HG03558 (cell line): ENCODE measurements at regions not wholly inside any gene's neighbourhood (a gene's known extent, or its start where the extent isn't known, plus 50 kb on each side); places are given as distances from the start of the nearest gene placed in this dataset.

ENCODE experiments used
- ATAC-seq: cut with Tn5 transposase; IDR thresholded peaks from one replicate; pipeline ENCODE4 v1.9.1; 2021; ENCODE audit warnings: moderate number of reproducible peaks; ENCODE audit not compliant: unreplicated experiment; ENCODE audit errors: extremely low read depth

DNA sequence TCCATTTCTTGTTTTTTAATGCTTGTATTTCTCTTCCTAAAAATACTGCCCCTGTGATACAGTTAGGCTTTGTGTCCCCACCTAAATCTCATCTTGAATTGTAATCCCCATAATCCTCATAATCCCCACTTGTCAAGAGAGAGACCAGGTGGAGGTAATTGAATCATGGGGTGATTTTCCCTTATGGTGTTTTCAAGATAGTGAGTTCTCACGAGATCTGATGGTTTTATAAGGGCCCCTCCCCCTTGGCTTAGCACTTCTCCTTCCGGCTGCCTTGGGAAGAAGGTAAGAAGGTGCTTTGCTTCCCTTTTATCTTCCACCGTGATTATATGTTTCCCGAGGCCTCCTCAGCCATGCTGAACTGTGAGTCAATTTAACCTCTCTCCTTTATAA, 227.4 kb downstream of the MAN2A1 start:
- no peak for ATAC-seq

- no peak for ATAC-seq
Measured at GRCh38 chr5:109917966-109918365, 228.2 kb downstream of the MAN2A1 start.

DNA sequence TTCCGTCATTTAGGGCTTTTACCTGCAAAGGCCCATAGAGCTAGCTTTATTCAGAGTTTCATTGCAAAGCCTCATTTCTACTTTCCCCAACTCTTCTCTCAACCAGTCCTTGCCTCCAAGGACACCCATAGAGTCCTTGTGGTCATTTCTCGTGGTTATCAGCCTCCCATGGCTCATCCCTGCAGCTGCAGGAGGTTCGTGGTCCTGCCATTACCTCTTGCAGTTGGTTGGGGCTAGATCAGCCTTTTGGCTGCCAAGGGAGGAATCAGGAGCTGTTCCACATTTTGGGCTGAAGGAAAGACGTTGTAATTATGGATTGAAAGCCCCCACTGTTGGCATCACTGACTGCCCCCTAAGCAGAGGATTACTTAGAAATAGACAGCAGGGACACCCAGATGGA, 231.0 kb downstream of the MAN2A1 start:
- ATAC-seq, result no peak

DNA sequence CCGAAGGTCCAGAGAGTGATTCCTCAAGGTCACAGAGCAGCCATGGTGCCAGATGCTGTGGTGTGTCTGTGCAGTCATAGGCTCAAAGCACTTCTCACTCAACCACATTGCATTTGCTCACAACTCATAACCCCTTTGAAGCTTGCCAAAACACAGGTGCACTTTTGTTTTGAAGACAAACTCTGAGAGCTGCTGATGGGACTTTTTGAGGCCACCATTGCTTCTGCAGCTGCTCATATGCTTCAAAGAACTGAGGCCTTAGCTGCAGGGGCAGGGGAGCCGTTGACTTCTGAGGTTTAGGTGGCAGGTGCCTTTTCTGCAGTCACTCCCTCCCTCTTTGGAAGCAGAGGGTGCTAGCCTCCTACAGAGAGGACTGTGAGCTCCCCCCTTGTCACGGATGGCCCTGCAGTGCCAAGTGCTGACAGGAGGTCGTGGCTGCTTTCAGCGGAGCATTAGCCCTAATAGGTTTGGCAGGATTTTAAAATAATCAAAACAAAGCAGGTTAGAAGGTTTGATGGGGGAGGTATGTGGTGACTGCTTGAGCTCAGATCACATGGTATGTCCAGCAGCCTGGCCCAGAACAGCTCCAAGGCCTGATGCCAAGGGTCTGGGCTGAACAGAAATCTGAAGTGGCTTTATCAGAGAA, 232.1 kb downstream of the MAN2A1 start:
- ATAC-seq, result peak; percentile 26

GRCh38 chr5:109922381-109922995, 232.8 kb downstream of the MAN2A1 start:
- ATAC-seq, result no peak

DNA sequence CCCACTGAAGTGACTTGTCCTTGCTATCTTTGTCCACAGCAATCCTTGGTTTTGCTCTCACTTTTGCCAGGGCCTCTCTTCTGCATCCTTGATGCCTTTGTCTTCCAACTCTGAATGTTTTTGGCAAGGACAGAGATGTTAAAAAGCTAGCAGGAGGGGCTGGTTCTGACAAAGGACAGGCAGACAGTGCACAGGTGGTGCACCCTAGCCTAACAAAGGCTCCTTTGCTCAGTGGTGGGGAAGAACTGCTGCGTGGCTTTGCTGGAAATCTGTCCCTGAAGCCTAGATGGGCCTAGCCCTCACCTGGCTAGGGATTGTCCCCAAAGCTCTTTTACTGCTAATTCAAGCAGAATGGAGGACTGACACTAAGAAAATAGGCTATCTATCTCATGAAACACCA, 233.5 kb downstream of the MAN2A1 start:
- ATAC-seq, result no peak

DNA sequence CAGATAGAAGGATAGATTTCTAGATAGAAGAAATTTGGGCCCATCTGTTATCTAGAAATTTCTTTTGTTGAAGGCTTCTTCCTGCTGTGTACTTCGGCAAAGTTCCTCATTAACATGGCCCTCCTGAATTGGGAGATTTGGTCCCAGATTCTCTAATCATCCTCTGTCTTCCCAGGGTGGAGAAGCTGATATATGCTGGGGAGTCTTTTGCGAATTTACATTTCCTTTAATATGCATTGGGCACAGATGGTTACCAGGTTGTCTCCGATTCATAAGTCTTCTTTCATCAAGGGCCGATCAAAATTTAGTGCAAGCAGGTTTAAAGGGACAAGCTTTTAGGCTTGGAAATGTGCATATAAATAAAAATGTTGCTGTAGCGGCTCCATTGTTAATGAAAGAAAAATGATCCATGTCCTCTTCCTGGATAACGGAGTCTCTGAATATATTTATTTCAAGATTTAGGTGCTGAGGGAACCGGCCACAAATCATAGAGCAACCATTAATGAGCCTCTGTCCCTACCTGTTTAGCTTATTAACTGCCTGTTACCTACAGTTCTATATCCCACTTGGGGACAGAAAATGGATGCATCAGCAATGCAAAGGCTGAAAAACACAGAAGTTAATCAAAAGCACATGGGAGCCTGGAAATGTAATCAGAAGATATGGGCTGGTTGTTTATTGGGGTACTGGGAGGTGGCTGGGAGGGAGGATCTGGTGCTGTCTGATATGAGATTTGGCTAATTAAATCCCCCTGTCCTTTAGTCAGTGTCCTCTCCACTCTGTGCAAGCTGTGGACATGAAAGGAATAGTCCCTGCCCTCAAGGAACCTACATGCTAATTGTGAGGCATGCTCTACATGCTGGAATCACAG, 234.7 kb downstream of the MAN2A1 start:
- no peak for ATAC-seq

DNA sequence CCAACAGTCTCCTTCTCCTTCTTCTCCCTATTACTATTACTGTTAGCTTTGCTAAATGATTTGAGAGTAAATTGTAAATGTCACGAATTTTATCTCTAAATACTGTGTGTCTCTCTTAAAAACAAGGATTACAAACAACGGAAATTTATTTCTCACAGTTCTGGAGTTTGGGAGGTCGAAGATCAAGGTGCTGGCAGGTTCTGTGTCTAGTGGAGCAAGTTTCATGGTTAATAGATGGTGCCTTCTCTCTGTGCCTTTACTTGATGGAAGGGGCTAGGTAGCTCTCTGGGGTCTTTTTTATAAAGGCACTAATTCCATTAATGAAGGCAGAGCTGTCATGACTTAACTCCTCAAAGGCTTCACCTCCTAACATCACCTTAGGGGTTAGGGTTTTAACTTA, 237.9 kb downstream of the MAN2A1 start:
- no peak for ATAC-seq

DNA sequence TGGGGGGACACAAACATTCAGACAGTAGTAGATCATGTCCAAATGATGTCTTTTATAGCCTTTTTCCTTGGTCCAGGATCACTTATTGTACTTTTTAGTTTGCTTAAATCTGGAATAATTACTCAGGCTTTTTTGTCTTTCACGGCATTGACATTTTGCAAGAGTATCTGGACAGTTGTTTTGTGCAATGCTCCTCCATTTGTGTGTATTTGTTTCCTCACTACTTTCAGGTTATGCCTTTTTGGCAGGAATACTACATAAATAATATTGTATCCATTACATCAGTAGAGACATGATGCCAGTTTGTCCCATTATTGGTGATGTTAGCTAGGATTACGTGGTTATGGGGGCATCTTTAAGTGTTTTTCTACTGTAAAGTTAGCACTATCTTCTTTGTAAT, 238.3 kb downstream of the MAN2A1 start:
- ATAC-seq, result no peak

GRCh38 chr5:109928811-109929210, 239.1 kb downstream of the MAN2A1 start:
- no peak for ATAC-seq

DNA sequence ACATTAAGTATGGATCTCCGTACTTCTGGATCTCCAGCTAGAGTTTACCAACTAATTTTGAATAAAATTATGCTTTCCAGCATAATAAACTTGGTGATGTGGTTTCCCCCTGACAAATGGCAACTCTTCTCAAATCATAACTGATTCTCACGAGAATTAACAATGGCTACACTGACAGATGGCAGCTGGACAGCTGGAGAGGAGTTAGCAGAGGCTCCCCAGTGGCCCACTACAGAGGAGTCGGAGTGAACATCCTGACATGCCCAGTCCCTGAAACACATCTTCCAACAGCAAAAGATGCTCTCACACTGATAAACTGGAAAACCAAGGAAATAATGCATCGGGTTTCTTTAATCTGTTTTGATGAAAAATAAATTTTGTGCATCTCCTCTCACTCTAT, 239.6 kb downstream of the MAN2A1 start:
- ATAC-seq, result no peak

GRCh38 chr5:109929911-109930310, 240.2 kb downstream of the MAN2A1 start:
- no peak for ATAC-seq

DNA sequence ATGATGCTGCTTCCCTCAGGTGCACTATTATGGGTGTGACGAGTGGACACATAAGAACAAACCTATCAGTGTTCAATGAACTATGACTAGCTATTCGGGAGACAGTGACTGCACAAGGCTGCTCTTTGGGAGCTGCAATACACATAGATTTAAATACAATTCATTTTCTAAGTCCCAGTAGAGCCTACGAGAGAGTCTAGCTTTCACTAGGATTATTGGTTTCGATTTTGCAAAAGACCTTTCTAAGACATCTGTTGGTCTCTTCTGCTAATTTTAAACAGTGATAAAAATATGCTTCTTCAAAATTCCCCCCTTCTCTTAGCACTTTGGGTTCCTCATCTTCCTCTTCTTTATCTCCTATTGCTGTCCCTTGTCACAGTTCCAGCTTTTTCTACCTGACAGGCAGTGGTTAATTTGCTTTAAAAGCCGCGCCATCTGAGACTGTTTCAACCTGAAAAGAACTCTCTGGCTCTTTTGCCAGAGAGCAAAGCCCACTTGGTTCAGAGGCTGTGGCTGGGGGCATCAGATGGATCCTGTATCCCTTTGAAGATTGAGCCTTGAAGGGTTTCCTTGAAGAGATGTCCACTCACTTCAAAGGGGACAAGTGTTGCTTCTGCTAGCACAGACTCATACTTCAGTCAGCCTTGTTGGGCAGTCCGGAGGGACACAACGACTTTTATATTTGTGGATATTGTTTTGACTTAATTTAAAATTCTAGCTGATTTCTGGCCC, 241.5 kb downstream of the MAN2A1 start:
- no peak for ATAC-seq

DNA sequence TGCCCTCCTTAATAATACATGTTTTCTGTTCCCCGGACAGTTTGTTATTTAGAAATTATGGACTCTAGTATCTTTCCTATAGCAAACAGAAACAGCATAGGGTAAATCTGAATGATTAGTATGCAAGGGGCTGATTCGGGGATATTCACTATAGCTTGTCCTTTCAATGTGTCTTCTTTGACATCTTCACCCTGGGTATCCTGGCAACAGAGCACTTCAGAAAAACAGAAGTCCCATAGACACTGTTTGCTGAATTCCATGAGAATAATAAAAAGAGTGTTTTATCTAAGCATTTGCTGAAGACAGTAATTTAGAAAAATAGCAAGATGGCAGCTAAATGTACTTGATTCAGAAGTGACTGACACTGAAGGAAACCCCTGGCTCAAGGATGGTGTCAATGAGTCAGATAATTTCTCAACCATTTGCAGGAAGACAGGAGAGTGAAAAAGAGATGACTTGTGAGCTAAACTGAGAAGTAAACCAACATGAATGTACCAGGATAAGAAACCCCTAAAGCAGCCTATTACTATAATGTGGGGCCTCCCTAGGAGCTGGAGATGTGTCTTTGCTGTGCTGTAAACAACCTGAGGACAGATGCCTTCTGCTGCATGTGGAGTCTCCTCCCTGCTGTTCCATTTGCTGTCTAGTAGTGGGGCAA, 246.2 kb downstream of the MAN2A1 start:
- no peak for ATAC-seq

DNA sequence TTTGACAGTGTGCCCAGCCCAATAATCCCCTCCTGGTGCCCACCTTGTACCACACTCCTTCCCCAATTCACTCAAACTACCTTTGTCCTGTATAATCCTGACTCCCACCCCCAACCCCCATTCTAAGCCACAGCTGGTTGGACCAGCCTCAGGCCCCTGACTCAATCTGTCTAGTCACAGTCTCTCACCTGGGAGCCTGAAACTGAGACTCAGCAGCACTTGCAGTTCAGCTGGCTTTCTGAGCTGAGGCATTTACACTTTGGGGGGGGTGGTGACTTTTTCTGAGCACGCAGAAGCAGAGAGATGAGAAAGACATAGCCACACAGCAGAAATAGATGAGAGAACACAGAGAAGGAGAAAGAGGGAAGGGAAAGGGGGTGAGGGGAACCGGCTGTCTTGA, 247.3 kb downstream of the MAN2A1 start:
- ATAC-seq, result peak; percentile 73

DNA sequence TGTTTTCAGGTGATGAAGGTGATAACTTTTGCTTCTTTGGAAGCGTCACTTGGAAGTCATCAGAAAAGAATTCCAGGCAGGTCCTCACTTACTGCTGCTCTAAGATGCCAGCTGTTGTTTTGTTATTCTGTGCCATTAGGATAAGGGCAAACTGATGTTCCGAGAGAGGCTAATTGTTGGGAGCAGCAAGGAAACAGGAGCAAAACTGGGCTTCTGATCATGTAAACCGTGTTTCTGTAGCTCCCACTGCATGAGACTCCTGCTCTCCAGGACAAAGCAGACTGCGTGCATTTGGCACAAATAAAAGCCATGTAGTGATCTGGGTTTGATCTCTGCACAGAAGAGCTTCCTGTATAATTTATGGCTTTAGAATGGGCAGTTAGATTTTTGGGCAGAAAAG, 248.2 kb downstream of the MAN2A1 start:
- ATAC-seq, result no peak

DNA sequence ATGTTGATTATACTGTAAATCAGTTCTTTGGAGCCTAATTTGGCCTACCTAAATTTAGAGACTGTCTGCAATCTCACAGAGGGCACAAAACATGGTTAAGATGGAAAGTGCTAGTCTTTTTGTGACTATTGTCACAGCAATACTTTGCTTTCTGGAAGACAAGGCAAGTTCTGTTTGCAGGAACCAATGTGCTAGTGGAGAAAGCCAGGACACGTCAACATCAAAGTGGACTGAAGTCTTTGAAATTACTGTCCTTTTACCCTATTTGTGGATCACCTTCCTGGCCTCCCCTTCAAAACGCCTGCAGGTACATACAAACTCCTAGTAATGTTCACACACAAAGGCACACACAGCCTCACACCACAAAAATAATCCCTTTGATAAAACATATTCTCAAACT, 248.7 kb downstream of the MAN2A1 start:
- ATAC-seq, result no peak

- no peak for ATAC-seq
Measured at GRCh38 chr5:109939116-109939682, 249.5 kb downstream of the MAN2A1 start.

GRCh38 chr5:109942646-109943045, 252.9 kb downstream of the MAN2A1 start:
- ATAC-seq, result no peak

DNA sequence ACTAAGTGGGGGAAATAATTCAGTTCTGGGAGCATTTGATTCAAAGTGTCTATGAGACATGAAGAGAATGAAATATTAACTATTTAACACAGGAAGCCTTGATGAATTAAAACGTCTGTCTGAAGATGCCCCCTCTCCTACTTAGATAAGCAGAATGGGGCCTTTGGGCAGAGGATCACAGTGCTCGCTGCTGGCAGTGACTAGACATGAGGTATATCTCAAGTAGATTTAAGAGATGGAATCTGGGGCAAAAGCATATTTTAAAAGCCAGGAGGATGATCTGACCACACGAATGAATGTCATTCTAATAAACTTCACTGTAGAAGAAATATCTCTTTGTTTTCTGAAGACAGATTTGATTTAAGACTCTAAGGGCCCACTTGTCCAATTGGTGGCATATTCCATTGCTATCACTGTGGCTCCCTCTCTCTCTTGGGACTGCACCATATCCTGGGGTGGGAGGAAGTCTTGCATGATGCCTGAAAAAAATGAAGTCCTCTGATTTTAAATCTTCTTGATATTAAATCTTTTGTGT, 254.0 kb downstream of the MAN2A1 start:
- no peak for ATAC-seq
